ENCODE measurements at regions not wholly inside any gene's neighbourhood (a gene's known extent, or its start where the extent isn't known, plus 50 kb on each side); places are given as distances from the start of the nearest gene placed in this dataset.

DNA sequence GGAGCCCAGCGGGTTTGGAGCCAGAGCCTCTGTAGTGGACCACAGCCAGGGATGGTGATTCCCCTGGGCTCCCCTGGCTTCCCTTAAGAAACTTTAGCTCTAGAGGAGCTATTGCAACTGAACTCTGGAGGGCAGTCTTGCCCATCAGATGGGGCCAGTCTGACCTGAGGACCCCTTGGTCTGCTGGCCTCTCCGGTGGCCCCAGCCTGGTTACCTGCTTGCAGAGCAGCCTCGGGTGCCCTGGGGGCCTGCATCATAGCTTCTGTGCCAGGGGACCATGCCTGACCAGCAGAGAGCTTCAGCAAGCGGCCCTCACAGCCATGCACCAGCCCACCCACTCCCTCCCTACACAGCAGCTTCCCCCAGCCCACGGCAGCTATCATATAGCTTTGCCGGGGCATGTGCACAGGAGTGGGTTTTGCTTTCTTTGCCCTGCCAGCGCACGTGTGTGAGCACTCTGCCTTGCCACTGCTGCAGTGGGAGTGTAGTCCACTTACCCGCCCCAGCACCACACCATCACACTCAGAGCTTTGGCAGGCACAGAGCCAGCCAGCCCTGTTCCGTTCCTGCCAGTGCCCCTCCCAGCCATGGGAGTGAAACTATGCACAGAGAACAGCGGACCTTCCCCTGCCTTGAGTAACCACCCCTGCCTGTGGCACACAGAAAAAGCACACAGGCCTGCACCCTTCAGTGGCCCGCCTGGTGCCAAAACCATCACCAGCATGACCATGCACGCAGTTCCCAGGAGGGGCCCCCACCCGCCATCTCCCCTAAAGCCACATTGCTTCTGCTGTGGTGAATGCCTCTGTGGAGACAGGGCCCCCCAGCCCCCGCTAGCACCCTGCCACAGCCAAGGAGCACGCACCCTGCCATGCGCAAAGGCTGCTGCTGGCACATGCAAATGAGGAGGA, 442.9 kb upstream of the NEGR1 start:
- no peaks in the 10 kb centered on the region for H3K9me3 ChIP-seq (ENCODE audit: control insufficient read depth, insufficient read depth, low read length)

GRCh38 chr1:72705921-72706320, 423.6 kb upstream of the NEGR1 start:
- Histone ChIP-seq H3K9ac (ENCODE audit: low read depth, low read length) (no peak overlapping the region), H3K4me1 (ENCODE audit: insufficient read depth, low read length) (no peaks in the 10 kb centered on the region), H3K36me3 (ENCODE audit: insufficient read depth, low read length) (no peaks in the 10 kb centered on the region), H3K9me3 (ENCODE audit: control insufficient read depth, insufficient read depth, low read length) (no peaks in the 10 kb centered on the region)

More for the DNA sequence above, 442.9 kb upstream of the NEGR1 start:
- H3K9ac ChIP-seq (ENCODE audit: low read depth, low read length) = no peak overlapping the region
- H3K4me1 ChIP-seq (ENCODE audit: insufficient read depth, low read length) = peaks cover 2% of the 10 kb centered on the region; the same call in 1 of the 2 replicates
- no peaks in the 10 kb centered on the region for H3K36me3 ChIP-seq (ENCODE audit: insufficient read depth, low read length)

DNA sequence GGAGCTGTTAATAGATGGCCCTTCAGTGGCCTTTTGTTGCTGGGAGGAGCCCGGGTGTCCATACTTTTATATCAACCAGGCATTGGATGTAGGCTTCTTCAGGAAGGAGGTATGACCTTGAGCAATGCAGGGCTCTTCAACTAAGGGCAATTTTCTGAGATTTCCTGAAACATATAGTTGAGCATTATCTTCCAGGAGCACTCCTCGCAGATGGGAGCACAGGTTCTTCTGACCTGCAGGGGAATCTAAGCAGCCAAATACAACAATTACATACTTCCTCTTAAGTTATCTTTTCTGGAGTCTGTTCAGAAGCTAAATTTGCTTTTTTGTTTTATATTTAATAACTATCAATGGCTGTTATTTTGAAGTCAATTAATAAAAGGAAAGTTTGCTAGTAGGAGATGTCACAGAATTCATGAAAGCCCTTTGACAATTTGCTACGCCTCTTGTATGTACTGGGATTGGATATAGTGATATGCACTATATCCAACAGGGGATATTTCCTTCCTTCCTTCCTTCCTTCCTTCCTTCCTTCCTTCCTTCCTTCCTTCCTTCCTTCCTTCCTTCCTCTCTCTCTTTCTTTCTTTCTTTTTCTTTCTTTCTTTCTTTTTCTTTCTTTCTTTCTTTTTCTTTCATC, 422.6 kb upstream of the NEGR1 start:
- no peak overlapping the region for H3K9ac ChIP-seq (ENCODE audit: low read depth, low read length)
- H3K4me1 ChIP-seq (ENCODE audit: insufficient read depth, low read length) = no peaks in the 10 kb centered on the region
- H3K9me3 ChIP-seq (ENCODE audit: control insufficient read depth, insufficient read depth, low read length) = no peaks in the 10 kb centered on the region
- no peaks in the 10 kb centered on the region for H3K36me3 ChIP-seq (ENCODE audit: insufficient read depth, low read length)

DNA sequence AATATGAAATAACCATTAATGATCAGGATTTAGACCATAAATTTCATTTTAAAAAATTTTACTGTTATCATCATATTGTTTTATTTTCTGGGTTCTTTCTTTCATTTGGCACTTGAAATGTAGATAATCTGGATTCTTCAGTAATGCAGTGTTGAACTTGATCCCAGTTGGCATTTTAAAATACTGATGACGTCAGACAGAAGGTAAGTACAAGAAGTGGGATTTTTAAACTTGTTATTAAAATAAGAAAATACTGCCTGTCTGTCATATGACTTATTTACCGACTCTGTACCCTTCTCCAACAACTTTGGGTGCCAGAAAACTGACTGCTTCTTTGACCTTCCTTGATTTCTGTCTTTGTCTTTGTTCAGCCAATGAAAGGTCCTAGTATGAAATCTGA, 415.1 kb upstream of the NEGR1 start:
- peaks cover 5% of the 10 kb centered on the region for H3K9me3 ChIP-seq (ENCODE audit: control insufficient read depth, insufficient read depth, low read length)
- no peaks in the 10 kb centered on the region for H3K4me1 ChIP-seq (ENCODE audit: insufficient read depth, low read length)
- no peaks in the 10 kb centered on the region for H3K36me3 ChIP-seq (ENCODE audit: insufficient read depth, low read length)
- H3K9ac ChIP-seq (ENCODE audit: low read depth, low read length) = no peak overlapping the region

DNA sequence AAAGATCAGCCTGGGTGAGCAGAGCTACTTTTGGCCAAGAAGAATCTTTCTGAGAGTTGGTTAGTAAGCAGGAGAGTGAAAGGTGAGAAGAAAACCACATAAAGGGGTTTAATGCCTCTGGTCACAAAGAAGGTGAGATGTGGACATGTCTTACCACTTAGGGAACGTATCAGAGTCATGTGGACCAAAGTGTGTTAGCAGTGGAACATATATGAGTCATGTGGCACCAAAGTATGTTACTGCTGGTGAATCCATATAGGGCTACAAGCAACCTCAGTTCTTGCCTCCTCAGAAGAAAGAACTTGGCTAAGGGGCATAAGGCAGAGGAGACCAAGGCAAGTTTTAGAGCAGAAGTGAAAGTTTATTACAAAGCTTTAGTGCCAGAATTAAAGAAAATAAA, 411.6 kb upstream of the NEGR1 start:
- H3K9me3 ChIP-seq (ENCODE audit: control insufficient read depth, insufficient read depth, low read length) = peaks cover 9% of the 10 kb centered on the region

GRCh38 chr1:72693376-72693775, 411.0 kb upstream of the NEGR1 start:
- Histone ChIP-seq H3K9ac (ENCODE audit: low read depth, low read length) (no peak overlapping the region), H3K4me1 (ENCODE audit: insufficient read depth, low read length) (no peaks in the 10 kb centered on the region), H3K9me3 (ENCODE audit: control insufficient read depth, insufficient read depth, low read length) (peaks cover 12% of the 10 kb centered on the region), H3K36me3 (ENCODE audit: insufficient read depth, low read length) (peaks cover 2% of the 10 kb centered on the region)

More for the DNA sequence above, 411.6 kb upstream of the NEGR1 start:
- Histone ChIP-seq H3K36me3 (ENCODE audit: insufficient read depth, low read length) (no peaks in the 10 kb centered on the region), H3K4me1 (ENCODE audit: insufficient read depth, low read length) (no peaks in the 10 kb centered on the region), H3K9ac (ENCODE audit: low read depth, low read length) (no peak overlapping the region)

DNA sequence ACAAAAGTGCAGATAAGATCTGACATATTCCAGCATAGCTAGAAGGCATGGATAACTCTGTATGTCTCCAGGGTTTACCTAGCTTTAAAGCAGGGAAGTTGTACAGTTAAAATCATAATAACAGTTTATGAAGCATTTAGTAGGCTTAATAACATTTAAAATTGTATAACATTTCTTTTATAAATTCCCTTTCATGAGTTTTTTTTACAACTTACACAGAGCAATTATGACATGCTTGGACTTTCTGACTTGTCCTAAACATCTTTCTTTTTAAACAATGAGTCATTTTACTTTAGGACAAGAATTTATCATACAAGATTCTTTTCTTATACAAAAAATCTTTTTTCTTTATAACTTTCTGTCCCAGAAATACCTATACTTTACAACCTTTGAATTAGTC, 408.5 kb upstream of the NEGR1 start:
- Histone ChIP-seq H3K9me3 (ENCODE audit: control insufficient read depth, insufficient read depth, low read length) (peaks cover 13% of the 10 kb centered on the region), H3K9ac (ENCODE audit: low read depth, low read length) (no peak overlapping the region), H3K4me1 (ENCODE audit: insufficient read depth, low read length) (no peaks in the 10 kb centered on the region), H3K36me3 (ENCODE audit: insufficient read depth, low read length) (peaks cover 4% of the 10 kb centered on the region)

- Histone ChIP-seq H3K4me1 (ENCODE audit: insufficient read depth, low read length) (peaks cover 8% of the 10 kb centered on the region; the same call in 1 of the 2 replicates), H3K36me3 (ENCODE audit: insufficient read depth, low read length) (no peaks in the 10 kb centered on the region), H3K9me3 (ENCODE audit: control insufficient read depth, insufficient read depth, low read length) (no peaks in the 10 kb centered on the region), H3K9ac (ENCODE audit: low read depth, low read length) (no peak overlapping the region)
Observed at GRCh38 chr1:72678683-72679082, 396.3 kb upstream of the NEGR1 start.

DNA sequence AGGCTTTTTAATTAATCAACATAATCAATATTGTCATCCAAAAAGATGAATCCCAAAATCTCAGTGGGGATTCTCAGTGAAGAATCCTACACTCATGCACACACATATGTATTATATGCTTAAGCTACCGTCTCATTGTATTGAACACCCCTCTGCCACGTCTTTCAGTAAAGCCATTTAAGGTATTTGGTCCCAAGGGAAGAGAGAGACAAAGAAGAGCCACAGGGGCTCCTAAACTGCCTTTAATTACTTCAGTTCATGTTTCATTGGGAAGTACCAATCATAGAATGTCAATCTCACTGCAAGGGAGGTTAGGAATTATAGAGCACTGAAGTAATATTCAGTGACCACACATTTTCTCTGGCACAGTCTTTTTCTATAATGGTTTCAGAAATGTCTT, 388.6 kb upstream of the NEGR1 start:
- Histone ChIP-seq H3K4me1 (ENCODE audit: insufficient read depth, low read length) (no peaks in the 10 kb centered on the region), H3K9ac (ENCODE audit: low read depth, low read length) (no peak overlapping the region), H3K9me3 (ENCODE audit: control insufficient read depth, insufficient read depth, low read length) (no peaks in the 10 kb centered on the region), H3K36me3 (ENCODE audit: insufficient read depth, low read length) (no peaks in the 10 kb centered on the region)

- H3K9me3 ChIP-seq (ENCODE audit: control insufficient read depth, insufficient read depth, low read length) = no peaks in the 10 kb centered on the region
- no peaks in the 10 kb centered on the region for H3K36me3 ChIP-seq (ENCODE audit: insufficient read depth, low read length)
- H3K9ac ChIP-seq (ENCODE audit: low read depth, low read length) = no peak overlapping the region
- no peaks in the 10 kb centered on the region for H3K4me1 ChIP-seq (ENCODE audit: insufficient read depth, low read length)
Observed at GRCh38 chr1:72662918-72663317, 380.6 kb upstream of the NEGR1 start.

DNA sequence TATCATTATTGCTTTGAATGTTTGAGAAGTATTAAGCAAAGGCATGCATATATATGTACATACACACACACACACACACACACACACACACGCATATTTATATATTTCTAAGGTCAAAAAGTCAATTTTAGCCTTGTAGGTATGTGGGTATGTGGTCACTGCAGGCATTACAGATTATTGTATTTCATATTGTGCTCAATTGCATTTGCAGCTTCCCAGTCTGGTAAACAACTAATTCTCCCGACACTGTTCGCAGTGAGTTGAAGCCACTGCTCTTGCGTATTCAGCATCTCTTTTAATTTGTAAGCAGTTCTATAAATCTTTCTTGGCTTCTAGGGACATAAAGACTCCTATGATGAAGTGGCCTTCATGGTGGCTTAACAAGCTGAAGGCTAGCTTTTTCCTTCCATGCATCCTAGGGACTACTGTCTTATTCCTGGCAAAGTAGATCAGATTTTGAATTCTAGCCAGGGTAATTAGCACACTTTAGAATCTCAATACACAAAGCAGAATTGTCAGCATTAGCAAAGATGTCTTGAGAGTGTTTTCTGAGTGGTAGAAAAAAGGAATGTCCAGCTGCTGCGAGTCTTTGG, 368.6 kb upstream of the NEGR1 start:
- Histone ChIP-seq H3K9ac (ENCODE audit: low read depth, low read length) (no peak overlapping the region), H3K9me3 (ENCODE audit: control insufficient read depth, insufficient read depth, low read length) (no peaks in the 10 kb centered on the region), H3K36me3 (ENCODE audit: insufficient read depth, low read length) (no peaks in the 10 kb centered on the region), H3K4me1 (ENCODE audit: insufficient read depth, low read length) (peaks cover 3% of the 10 kb centered on the region; the same call in 1 of the 2 replicates)

DNA sequence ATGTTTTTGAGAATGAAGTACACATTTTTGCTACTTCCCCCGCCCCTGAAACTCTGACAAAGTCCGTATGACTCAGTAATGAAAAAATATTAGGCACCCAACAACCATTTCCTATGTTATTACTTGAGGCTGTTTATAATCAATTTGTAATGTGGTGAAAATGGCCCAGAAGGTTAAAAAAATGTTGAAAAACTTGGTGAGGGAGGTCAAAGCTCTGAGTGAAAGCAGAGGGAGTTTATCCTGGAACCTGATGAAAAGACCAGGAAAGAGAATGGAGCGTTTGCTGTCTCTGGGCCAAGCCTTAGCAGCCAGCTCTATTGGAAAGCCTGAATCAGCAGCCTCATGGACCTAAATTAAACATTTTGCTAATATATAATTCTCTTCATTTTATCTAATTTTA, 367.7 kb upstream of the NEGR1 start:
- no peaks in the 10 kb centered on the region for H3K36me3 ChIP-seq (ENCODE audit: insufficient read depth, low read length)

GRCh38 chr1:72649211-72649888, 367.0 kb upstream of the NEGR1 start:
- Histone ChIP-seq H3K4me1 (ENCODE audit: insufficient read depth, low read length) (peaks cover 3% of the 10 kb centered on the region; the same call in 1 of the 2 replicates), H3K9me3 (ENCODE audit: control insufficient read depth, insufficient read depth, low read length) (no peaks in the 10 kb centered on the region), H3K36me3 (ENCODE audit: insufficient read depth, low read length) (no peaks in the 10 kb centered on the region), H3K9ac (ENCODE audit: low read depth, low read length) (no peak overlapping the region)

More for the DNA sequence above, 367.7 kb upstream of the NEGR1 start:
- Histone ChIP-seq H3K4me1 (ENCODE audit: insufficient read depth, low read length) (peaks cover 3% of the 10 kb centered on the region; the same call in 1 of the 2 replicates), H3K9ac (ENCODE audit: low read depth, low read length) (no peak overlapping the region), H3K9me3 (ENCODE audit: control insufficient read depth, insufficient read depth, low read length) (no peaks in the 10 kb centered on the region)

DNA sequence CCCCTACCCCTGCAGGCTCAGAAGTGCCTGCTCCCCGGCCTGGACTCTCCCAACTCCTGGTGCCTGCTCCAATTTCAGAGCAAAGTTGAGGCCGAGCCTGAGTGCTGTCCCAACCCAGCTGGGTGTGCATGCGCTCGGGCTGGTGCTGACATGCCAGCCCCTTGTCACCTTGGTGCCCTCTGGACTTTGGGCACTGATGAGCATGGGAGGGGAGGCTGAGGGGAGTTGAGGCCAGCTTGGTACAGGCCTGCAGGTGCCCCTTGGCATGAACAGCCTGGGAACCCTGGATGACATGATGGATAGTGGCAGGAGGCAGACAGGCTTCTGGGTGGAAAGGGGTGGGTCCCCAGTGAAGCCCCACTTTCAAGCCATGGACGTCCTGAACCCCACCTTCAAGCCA, 366.1 kb upstream of the NEGR1 start:
- Histone ChIP-seq H3K9ac (ENCODE audit: low read depth, low read length) (no peak overlapping the region), H3K4me1 (ENCODE audit: insufficient read depth, low read length) (peaks cover 3% of the 10 kb centered on the region; the same call in 1 of the 2 replicates), H3K36me3 (ENCODE audit: insufficient read depth, low read length) (no peaks in the 10 kb centered on the region), H3K9me3 (ENCODE audit: control insufficient read depth, insufficient read depth, low read length) (no peaks in the 10 kb centered on the region)
